Calu3 (cell line): ENCODE measurements at regions not wholly inside any gene's neighbourhood (a gene's known extent, or its start where the extent isn't known, plus 50 kb on each side); places are given as distances from the start of the nearest gene placed in this dataset.

ENCODE experiments used
- BruUV-seq: library from RNA; stranded (reverse); fragments of 400-500 nt; replicated peaks from 2 replicates; lab custom pipeline; 2021; lab: Mats Ljungman, UMichigan
- CTCF ChIA-PET: fragments of 300-600 bp; sonication (Branson Sonifier 250); formaldehyde crosslinking; loops from one replicate; lab custom pipeline; 2022; ENCODE audit warnings: antibody characterized with exemption; lab: Charles Lee
- DNase-seq: peaks from one replicate; pipeline ENCODE4 v3.0.0; 2022
- H3K27ac Mint-ChIP-seq: one replicate; pipeline ENCODE4 v1.8.0; 2022; ENCODE audit warnings: mixed read lengths; ENCODE audit not compliant: unreplicated experiment
- H3K27me3 Mint-ChIP-seq: one replicate; pipeline ENCODE4 v1.8.0; 2022; ENCODE audit warnings: mixed read lengths; ENCODE audit not compliant: unreplicated experiment
- H3K36me3 Mint-ChIP-seq: one replicate; pipeline ENCODE4 v1.8.0; 2022; ENCODE audit warnings: mild to moderate bottlenecking, moderate library complexity, mixed read lengths; ENCODE audit not compliant: insufficient read depth, unreplicated experiment
- H3K4me1 Mint-ChIP-seq: one replicate; pipeline ENCODE4 v1.8.0; 2022; ENCODE audit warnings: mild to moderate bottlenecking, low read depth, mixed read lengths; ENCODE audit not compliant: unreplicated experiment
- H3K4me3 Mint-ChIP-seq: one replicate; pipeline ENCODE4 v1.8.0; 2022; ENCODE audit warnings: mild to moderate bottlenecking, low read depth, moderate library complexity, mixed read lengths; ENCODE audit not compliant: unreplicated experiment
- H3K9me3 Mint-ChIP-seq: one replicate; pipeline ENCODE4 v1.8.0; 2022; ENCODE audit warnings: low read depth, mixed read lengths; ENCODE audit not compliant: unreplicated experiment
- CTCF ChIP-seq: fragments of 200-600 bp; IDR thresholded peaks from one replicate; pipeline ENCODE4 v1.8.0; 2022; ENCODE audit warnings: antibody characterized with exemption; ENCODE audit not compliant: unreplicated experiment
- intact Hi-C: fragments of 100-400 bp; cut with micrococcal nuclease; formaldehyde crosslinking; loops from one replicate; pipeline ENCODE4 v1.10.0; 2022; ENCODE audit not compliant: unreplicated experiment

GRCh38 chr4:1508161-1509160 is 102.2 kb upstream of the NKX1-1 start:
- H3K4me1 Mint-ChIP-seq: no peaks in the 10 kb centered on the region
- CTCF ChIA-PET: interaction anchor here (0.6 kb wide), 1 partner anchor 188 kb away, joined by 6 read pairs; no protein-coding TSS in a partner anchor

GRCh38 chr4:1506956-1507721 is 100.9 kb upstream of the NKX1-1 start:
- TF ChIP-seq CTCF: no peak
- no peak overlapping the region for H3K27ac Mint-ChIP-seq
- no peak overlapping the region for H3K4me3 Mint-ChIP-seq
- DNase-seq: no peak
- no peaks in the 10 kb centered on the region for H3K36me3 Mint-ChIP-seq
- peaks cover 59% of the 10 kb centered on the region for H3K27me3 Mint-ChIP-seq
- no peaks in the 10 kb centered on the region for H3K4me1 Mint-ChIP-seq
- intact Hi-C loops: no loop called here
- H3K9me3 Mint-ChIP-seq: no peaks in the 10 kb centered on the region
- BruUV-seq: no TSS peak
- CTCF ChIA-PET: interaction anchor here (0.7 kb wide), 1 partner anchor 92 kb away, joined by 3 read pairs; no protein-coding TSS in a partner anchor

More at GRCh38 chr4:1508161-1509160, 102.2 kb upstream of the NKX1-1 start:
- TF ChIP-seq CTCF: no peak
- Mint-ChIP-seq H3K9me3 (no peaks in the 10 kb centered on the region), H3K4me3 (no peak overlapping the region), H3K27ac (no peak overlapping the region), H3K27me3 (peaks cover 59% of the 10 kb centered on the region), H3K36me3 (no peaks in the 10 kb centered on the region)
- BruUV-seq: no TSS peak
- no peak for DNase-seq
- intact Hi-C loops: no loop called here

DNA sequence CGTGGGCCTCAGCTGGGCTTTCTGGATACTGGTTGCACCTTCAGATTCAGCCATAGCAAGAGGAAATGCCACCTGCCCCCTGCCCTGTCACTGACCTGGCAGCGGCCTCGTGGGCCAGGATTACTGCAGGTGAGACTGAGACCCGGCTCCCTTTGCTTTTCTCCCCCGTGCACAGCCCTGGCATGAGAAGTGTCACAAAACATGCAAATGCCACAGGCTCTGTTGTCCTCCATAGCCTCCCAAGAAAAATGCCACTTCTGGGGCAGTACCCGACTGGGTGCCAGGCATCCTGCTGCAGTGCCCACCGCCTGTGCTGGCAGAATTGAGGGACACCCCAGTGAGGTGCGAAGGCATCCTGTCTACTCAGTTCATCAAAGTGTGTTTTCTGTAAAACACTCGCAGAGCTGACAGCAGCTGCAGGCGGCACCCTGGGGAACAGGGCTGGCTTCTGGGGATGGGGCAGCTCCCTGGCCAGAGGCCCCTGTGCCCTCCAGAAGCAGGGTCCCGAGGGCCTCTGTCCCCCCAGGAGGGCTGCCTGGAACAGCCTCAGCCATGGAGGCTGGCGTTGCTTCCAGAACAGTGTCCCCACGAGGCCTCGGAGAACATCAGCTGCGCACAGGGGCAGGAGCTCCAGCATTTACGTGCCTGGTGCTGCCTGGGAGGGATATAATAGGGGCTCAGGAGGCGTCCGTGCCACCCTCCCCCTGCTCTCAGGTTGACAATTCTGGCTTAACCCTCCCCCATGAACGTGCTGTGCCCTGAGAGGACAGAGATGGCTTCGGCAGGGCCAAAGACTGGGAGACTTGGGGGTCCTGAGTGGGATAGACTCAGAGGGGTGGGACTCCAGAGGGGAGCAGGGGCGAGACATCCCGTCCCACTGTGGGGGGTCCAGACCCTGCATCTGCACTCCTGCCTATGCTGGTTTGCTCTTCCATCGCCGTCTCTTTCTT is 99.5 kb upstream of the NKX1-1 start:
- peaks cover 58% of the 10 kb centered on the region for H3K27me3 Mint-ChIP-seq
- no peak for TF ChIP-seq CTCF
- intact Hi-C loops: no loop called here
- no peak for DNase-seq
- H3K4me1 Mint-ChIP-seq: no peaks in the 10 kb centered on the region
- H3K4me3 Mint-ChIP-seq: no peak overlapping the region
- H3K27ac Mint-ChIP-seq: no peak overlapping the region
- no TSS peak for BruUV-seq
- CTCF ChIA-PET: no interaction called here
- no peaks in the 10 kb centered on the region for H3K9me3 Mint-ChIP-seq
- H3K36me3 Mint-ChIP-seq: no peaks in the 10 kb centered on the region
